GM18519 (cell line): ENCODE measurements at regions not wholly inside any gene's neighbourhood (a gene's known extent, or its start where the extent isn't known, plus 50 kb on each side); places are given as distances from the start of the nearest gene placed in this dataset.

Experiments
- ATAC-seq: cut with Tn5 transposase; IDR thresholded peaks from one replicate; pipeline ENCODE4 v1.9.1; 2021; ENCODE audit warnings: mild to moderate bottlenecking, moderate library complexity; ENCODE audit not compliant: unreplicated experiment, low FRiP score

DNA sequence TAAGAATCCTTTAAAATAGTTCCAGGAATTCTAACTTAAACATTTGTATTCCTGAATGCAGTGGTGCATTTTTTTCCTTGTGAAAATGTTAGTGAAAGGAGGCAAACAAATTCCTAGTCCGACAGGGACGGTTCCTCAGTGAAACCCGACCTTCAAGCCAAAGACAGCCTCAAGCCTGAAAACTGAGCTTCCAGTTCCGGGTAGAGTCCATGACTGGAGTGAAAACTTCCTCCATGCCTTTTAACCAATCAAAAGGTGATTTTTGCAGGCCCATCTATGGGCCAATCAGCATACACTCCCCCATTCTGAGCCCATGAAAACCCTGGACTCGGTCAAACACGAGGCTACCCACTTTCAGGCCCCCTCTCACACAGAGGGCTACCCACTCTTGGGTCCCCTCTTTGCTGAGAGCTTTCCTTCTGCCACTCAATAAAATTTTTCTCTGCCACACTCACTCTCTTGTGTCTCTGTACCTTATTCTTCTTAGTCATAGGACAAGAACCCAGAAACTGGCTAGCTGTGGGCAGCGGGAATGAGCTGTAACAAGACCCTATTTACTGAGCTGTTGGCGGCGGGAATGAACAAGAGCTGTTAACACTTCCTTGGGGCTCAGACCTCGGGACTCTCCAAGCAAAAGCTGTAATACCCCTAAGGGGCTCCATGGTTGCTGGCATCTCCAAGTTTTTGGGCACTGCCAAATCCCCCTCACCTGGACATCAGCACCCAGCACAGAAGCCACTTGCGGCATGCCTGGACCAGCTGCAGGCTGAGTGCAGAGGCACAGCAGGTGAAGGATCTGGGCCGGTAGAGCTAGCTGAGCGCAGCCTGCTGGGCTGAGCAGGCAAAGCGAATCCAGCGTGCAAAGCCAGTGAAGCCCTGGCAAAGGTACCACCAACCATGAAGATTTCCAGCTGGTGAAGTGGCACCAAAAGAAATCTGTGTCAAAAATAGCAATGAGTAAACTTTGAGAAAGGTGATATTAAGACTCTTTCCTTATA lies 598.8 kb downstream of the MCTP2 start:
- ATAC-seq = no peak

GRCh38 chr15:94834000-94834399 lies 602.6 kb downstream of the MCTP2 start:
- ATAC-seq = no peak

DNA sequence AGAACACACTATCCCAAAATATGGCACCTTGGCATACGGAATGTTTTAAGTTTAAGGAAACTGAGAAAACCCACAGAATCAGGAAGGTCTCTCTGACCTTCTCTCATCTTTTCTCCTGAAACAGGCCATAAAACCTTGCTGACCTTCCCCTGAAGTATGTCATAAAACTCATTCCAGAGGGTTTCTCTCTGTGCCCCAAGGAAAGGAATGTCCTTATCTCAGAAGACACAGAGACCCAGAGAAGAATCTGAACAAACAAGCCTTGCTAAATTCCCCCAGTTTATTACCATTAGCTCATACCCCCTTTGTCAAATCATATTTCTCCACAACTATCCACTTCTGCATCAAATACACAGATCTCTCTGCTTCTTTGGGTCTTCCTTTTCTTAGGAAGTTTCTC lies 603.1 kb downstream of the MCTP2 start:
- ATAC-seq = no peak

GRCh38 chr15:94838281-94838680 lies 606.9 kb downstream of the MCTP2 start:
- ATAC-seq = no peak

GRCh38 chr15:94840794-94841783 lies 609.7 kb downstream of the MCTP2 start:
- no peak for ATAC-seq

DNA sequence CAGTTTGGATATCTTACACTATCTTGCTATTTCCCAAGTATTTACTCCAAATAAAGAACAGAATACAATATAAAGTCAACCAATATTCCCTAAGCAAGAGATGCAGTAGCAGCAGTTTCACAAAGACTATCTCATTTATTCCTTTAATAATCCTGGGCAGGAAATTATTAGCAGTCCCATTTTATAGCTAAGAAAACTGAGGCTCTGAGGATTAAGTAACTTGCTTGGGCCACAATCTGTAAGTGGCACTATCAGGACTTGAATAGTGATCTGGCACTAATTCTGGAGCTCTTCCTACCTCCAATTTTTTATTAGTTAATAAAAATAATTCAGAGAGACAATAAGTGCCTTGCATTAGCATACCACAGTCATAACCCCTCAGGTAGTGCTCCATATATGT lies 611.7 kb downstream of the MCTP2 start:
- no peak for ATAC-seq

DNA sequence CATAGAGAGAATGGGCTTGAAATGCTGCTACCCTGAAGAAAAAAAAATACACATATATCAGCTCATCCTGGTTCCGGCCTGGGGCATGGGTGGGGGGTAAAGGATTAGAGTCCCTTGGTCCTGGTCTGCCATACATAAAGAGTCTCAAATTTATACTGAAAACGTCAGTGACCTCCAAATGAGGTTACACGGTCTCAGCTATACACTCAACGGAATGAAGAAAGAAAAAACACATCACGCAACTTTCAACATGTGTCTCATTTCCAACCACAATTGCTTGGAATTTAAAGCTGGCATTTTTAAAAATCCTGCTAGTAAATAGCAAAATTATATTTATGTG lies 612.8 kb downstream of the MCTP2 start:
- no peak for ATAC-seq

DNA sequence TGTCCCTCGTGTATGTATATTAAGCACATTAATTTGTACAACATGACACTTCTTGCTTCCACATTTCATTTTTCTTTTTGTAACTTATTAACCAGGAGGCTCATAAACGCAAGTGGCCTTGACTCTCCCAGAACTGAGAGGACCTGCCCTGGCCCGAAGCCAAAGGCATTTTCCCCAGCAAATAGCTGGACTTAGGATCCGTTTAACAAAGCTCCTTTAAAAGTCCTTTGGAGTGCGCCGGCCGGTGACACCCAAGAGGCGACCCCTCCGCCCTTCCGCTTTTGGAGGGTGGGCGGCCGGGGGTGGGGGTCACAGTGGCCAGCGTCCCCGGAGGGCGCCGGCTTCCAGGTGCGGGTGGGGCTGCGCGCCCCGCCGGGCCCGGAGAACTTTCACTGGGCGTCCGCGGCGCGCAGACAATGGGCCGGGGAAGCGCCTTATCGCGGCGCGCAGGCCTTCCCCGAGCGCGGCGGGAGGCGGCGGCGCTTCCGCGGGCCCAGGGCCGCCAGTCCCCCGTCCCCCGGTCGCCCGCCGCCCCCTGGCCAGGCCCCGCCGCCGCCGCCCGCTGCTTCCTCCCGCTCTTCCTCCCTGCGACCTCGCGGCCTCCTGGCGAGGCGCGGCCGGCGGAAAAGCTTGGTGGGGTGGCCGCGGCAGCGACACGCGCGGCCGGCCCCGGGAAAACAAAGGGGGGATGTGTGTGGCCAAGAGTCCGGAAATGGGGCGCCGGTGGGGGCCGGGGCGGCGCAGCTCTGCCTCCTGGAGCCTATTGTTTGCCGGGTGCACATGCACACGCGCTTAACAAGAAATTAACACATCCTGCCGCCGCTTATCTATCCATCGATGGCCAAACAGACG lies 613.4 kb downstream of the MCTP2 start:
- no peak for ATAC-seq

DNA sequence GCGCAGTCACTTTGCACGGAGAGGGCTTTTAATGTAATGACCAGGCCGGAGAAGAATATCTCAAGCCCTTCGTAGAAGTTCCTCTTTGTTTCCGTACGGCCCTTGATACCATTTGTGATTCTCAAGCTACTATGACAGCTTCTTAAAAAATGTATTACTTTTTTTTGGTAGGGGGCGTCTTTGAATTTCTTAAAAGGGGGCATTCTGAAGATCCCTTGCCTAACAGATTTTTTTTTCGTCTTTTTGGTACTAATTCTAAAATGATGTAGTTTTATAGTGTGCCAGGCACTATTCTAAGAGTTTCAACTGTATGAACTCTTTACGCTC lies 614.0 kb downstream of the MCTP2 start:
- ATAC-seq = no peak

DNA sequence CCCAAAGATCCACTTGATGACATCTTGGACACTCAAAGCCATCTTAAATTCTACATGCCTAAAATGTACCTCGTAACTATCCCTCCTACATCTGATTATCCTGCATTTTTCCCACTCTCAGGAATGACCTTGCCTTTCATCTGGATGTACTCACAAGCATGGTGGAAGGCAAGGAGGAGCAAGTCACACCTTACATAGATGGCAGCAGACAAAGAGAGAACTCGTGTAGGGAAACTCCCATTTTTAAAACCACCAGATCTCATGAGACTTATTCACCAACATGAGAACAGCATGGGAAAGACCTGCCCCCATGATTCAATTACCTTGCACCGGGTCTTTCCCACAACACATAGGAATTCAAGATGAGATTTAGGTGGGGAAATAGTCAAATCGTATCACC lies 616.0 kb downstream of the MCTP2 start:
- ATAC-seq = no peak

DNA sequence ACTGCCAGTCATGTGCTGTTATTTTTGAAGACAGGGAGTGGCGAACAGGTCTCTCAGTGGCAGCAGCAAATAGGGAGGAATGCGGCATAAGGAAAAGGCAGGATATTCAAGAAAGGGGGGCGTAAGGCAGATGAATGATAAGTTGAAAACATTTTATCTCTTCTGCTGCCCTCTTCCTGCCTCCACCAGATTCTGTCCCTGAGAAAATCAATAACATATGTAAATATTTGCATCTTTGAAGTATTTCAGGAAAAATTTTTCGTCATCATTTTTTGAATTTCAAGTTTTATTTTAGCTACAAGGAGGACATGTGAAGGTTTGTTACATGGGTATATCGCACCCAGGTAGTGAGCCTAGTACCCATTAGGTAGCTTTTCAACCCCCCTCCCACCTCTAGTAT lies 616.7 kb downstream of the MCTP2 start:
- ATAC-seq = no peak

- ATAC-seq = no peak
Observed at GRCh38 chr15:94855018-94855408, 623.7 kb downstream of the MCTP2 start.

DNA sequence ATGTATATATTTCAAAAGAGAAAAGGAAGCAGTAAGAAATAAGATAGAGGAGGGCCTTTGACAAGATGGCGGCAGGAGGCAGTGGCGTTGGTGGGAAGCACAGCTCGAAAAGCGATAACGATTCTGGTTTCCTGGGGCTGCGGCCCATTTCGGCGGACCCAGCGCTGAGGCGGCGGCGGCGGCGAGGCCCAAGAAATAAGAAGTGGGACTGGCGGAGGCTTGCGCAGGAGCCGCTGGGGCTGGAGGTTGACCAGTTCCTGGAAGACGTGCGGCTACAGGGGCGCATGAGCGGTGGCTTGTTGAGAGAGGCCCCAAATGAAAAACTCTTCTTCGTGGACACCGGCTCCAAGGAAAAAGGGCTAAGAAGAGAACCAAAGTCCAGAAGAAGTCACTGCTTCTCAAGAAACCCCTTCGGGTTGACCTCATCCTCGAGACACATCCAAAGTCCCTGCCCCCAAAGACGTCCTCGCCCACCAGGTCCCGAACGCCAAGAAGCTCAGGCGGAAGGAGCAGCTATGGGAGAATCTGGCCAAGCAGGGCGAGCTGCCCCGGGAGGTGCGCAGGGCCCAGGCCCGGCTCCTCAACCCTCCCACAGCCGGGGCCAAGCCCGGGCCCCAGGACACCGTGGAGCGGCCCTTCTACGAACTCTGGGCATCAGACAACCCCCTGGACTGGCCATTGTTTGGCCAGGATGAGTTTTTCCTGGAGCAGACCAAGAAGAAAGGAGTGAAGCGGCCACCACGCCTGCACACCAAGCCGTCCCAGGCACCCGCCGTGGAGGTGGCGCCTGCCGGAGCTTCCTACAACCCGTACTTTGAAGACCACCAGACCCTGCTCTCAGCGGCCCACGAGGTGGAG lies 624.3 kb downstream of the MCTP2 start:
- no peak for ATAC-seq

DNA sequence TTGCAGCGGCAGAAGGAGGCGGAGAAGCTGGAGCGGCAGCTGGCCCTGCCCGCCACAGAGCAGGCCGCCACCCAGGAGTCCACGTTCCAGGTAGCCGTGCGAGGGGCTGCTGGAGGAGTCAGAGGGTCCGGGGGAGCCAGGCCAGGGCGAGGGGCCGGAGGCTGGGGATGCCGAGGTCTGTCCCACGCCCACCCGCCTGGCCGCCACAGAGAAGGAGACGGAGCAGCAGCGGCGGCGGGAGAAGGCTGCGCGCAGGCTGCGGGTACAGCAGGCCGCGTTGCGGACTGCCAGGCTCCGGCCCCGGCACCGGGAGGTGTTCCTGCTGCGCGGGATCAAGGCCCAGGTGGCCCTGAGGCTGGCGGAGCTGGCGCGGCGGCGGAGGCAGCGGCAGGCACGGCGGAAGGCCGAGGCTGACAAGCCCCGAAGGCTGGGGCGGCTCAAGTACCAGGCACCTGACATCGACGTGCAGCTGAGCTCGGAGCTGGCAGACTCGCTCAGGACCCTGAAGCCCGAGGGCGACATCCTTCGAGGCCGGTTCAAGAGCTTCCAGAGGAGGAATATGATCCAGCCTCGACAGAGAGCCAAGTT lies 625.0 kb downstream of the MCTP2 start:
- no peak for ATAC-seq

DNA sequence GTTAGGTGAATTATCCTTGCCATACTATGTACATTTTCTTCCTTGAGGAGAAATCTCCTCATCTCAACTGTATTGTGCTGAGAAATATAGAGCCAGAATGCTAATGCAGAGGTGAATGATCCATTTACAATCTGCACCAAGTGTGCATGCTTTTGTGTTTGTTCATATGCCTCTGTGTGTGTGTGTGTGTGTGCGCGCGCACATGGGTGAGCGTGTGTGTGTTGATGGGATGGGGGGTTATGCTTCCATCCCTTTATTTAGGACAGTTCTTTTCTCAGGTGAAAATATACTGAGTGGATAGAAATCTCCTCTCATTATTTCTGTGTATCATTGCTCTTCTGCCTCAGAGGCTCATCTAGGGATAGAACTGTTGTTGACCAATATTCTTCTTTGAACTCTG lies 626.1 kb downstream of the MCTP2 start:
- no peak for ATAC-seq

GRCh38 chr15:94858011-94858410 lies 626.6 kb downstream of the MCTP2 start:
- no peak for ATAC-seq

DNA sequence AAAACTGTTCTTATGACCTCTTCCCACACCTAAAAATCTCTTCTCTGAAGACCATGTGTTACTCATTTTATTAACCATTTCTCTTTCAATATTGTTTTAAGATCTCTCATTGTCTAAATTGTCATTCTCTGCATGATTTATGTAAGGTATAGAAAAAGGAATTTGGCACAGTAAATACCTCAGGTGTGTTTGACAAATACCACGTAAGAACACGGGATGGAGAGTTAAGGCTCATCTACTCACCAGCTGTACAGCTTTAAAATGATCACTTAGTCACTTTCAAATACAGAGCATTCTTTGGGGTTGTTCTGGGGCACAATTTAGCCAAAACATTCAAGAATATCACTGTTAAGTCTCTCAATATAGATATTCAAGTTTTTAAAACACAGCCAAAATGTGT lies 627.1 kb downstream of the MCTP2 start:
- ATAC-seq = no peak

GRCh38 chr15:94858920-94859319 lies 627.6 kb downstream of the MCTP2 start:
- no peak for ATAC-seq

- ATAC-seq = no peak
Observed at GRCh38 chr15:94864600-94864999, 633.2 kb downstream of the MCTP2 start.
